Neural cell (in vitro differentiated cells): ENCODE measurements at regions not wholly inside any gene's neighbourhood (a gene's known extent, or its start where the extent isn't known, plus 50 kb on each side); places are given as distances from the start of the nearest gene placed in this dataset.

ENCODE experiments used
- H2AFZ ChIP-seq: fragments of 200-600, 300-800 bp; sonication (generic), shearing (Covaris generic); 2 replicates; pipeline ENCODE4 v1.6.0; 2014; ENCODE audit warnings: low read depth, mild to moderate bottlenecking, antibody characterized with exemption, low read length, moderate library complexity
- H3F3A ChIP-seq: fragments of 200-600 bp; shearing (Covaris generic); 2 replicates; pipeline ENCODE4 v1.6.1; 2016; ENCODE audit warnings: mild to moderate bottlenecking, moderate library complexity, mixed read lengths, antibody characterized with exemption, low read length; ENCODE audit not compliant: insufficient read depth, poor library complexity, severe bottlenecking
- H3K27ac ChIP-seq: fragments of 200-600, 300-800 bp; sonication (generic), shearing (Covaris generic); 2 replicates; pipeline ENCODE4 v1.5.1; 2014; ENCODE audit warnings: mild to moderate bottlenecking, low read length, moderate library complexity
- H3K27me3 ChIP-seq: fragments of 300-800, 200-600 bp; sonication (generic), shearing (Covaris generic); 2 replicates; pipeline ENCODE4 v1.6.0; 2014; ENCODE audit warnings: mild to moderate bottlenecking, low read depth, low read length, moderate library complexity; ENCODE audit not compliant: insufficient read depth
- H3K36me3 ChIP-seq: fragments of 300-800, 200-600 bp; sonication (generic), shearing (Covaris generic); 2 replicates; pipeline ENCODE4 v1.5.1; 2014; ENCODE audit warnings: mild to moderate bottlenecking, antibody characterized with exemption, low read length, moderate library complexity; ENCODE audit not compliant: insufficient read depth
- H3K4me2 ChIP-seq: fragments of 300-800, 200-600 bp; sonication (generic), shearing (Covaris generic); 2 replicates; pipeline ENCODE4 v1.6.0; 2014; ENCODE audit warnings: mild to moderate bottlenecking, low read length
- H3K4me3 ChIP-seq: fragments of 300-800, 200-600 bp; sonication (generic), shearing (Covaris generic); 2 replicates; pipeline ENCODE4 v1.5.1; 2014; ENCODE audit warnings: mild to moderate bottlenecking, low read length, moderate library complexity
- H3K79me2 ChIP-seq: fragments of 200-600 bp; shearing (Covaris generic); replicated peaks from 2 replicates; pipeline ENCODE4 v1.6.0; 2014; ENCODE audit warnings: mild to moderate bottlenecking, low read length, moderate library complexity; ENCODE audit not compliant: insufficient read depth
- H3K9ac ChIP-seq: fragments of 300-800, 200-600 bp; sonication (generic), shearing (Covaris generic); 2 replicates; pipeline ENCODE4 v1.6.1; 2016; ENCODE audit warnings: mild to moderate bottlenecking, low read length, mixed read lengths
- H3K9me2 ChIP-seq: fragments of 200-600 bp; shearing (Covaris generic); 2 replicates; pipeline ENCODE4 v1.6.1; 2016; ENCODE audit warnings: mild to moderate bottlenecking, low read length, mixed read lengths; ENCODE audit not compliant: insufficient read depth
- H3K9me3 ChIP-seq: fragments of 200-600, 300-800 bp; sonication (generic), shearing (Covaris generic); 2 replicates; pipeline ENCODE4 v1.6.1; 2016; ENCODE audit warnings: mild to moderate bottlenecking, mixed run types, low read length, moderate library complexity, mixed read lengths
- H4K20me1 ChIP-seq: fragments of 200-600 bp; shearing (Covaris generic); 2 replicates; pipeline ENCODE4 v1.6.1; 2016; ENCODE audit warnings: mild to moderate bottlenecking, mixed run types; ENCODE audit not compliant: insufficient read depth
- EP300 ChIP-seq: fragments of 450-650 bp; conservative IDR thresholded peaks from 2 replicates; pipeline ENCODE4 v1.6.1; 2014; ENCODE audit warnings: antibody characterized with exemption, mild to moderate bottlenecking, moderate library complexity; ENCODE audit not compliant: poor library complexity, severe bottlenecking
- EZH2 ChIP-seq: fragments of 200-600, 300-800 bp; shearing (Covaris generic), sonication (generic); IDR thresholded peaks from 2 replicates; pipeline ENCODE4 v1.6.1; 2014; ENCODE audit warnings: antibody characterized with exemption, low read length, borderline replicate concordance, mild to moderate bottlenecking; ENCODE audit not compliant: insufficient read depth, poor library complexity, severe bottlenecking
- MXI1 ChIP-seq: fragments of 450-650 bp; conservative IDR thresholded peaks from 2 replicates; pipeline ENCODE4 v1.6.1; 2014; ENCODE audit warnings: antibody characterized with exemption, mild to moderate bottlenecking; ENCODE audit not compliant: poor library complexity, severe bottlenecking
- POLR2AphosphoS5 ChIP-seq: IDR thresholded peaks from 2 replicates; pipeline ENCODE4 v1.6.1; 2012
- RAD21 ChIP-seq: fragments of 450-650 bp; conservative IDR thresholded peaks from 2 replicates; pipeline ENCODE4 v1.6.1; 2014; ENCODE audit warnings: antibody characterized with exemption, mild to moderate bottlenecking, moderate library complexity
- REST ChIP-seq: IDR thresholded peaks from 2 replicates; pipeline ENCODE4 v1.6.1; 2012; ENCODE audit warnings: borderline replicate concordance
- SMC3 ChIP-seq: fragments of 450-650 bp; conservative IDR thresholded peaks from 2 replicates; pipeline ENCODE4 v1.6.1; 2014; ENCODE audit warnings: antibody characterized with exemption, mild to moderate bottlenecking, moderate library complexity; ENCODE audit not compliant: poor library complexity
- TAF1 ChIP-seq: IDR thresholded peaks from 2 replicates; pipeline ENCODE4 v1.6.1; 2012; ENCODE audit warnings: low read depth
- TF ChIP-seq, protein P1 (sequence below): fragments of 450-650 bp; IDR thresholded peaks from 2 replicates; pipeline ENCODE4 v1.5.1; 2014; ENCODE audit warnings: antibody characterized with exemption, mild to moderate bottlenecking, moderate library complexity; ENCODE audit not compliant: poor library complexity, severe bottlenecking

DNA sequence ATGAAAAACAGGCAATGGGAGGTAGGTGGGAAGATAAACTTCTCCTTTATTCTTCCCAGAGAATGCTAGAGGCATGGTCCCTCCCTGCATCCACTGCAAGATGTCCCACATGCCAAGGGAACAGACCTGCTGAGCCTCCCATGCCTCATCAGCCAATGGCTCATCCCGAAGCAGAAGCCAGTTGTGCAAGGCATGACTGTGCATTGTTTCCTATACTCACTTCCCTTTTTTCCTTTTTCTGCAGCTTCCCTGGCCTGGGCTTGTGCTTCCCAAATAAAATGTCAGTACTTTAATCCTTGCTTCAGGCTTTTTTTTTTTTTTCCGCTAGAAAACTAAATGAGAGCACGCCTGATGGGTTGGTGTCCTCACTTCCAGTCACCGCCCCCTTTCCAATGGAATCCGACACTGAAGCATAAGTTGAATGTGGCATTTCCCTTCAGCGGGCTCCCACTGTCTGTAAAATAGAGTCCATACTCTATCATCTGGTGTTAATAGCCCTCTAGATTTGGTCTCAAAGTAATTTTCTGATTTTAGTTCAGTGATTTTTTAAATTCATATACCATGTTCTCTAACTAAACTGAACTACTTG lies 239.0 kb upstream of the JADE1 start:
- Histone ChIP-seq H3K4me2 (no peak overlapping the region), H3K9me2 (no peaks in the 10 kb centered on the region), H2AFZ (no peak overlapping the region), H4K20me1 (no peaks in the 10 kb centered on the region), H3K9ac (no peak overlapping the region), H3K4me3 (no peak overlapping the region), H3K79me2 (no peaks in the 10 kb centered on the region), H3K9me3 (no peaks in the 10 kb centered on the region), H3K27ac (no peak overlapping the region), H3K36me3 (no peaks in the 10 kb centered on the region), H3K27me3 (no peaks in the 10 kb centered on the region), H3F3A (no peaks in the 10 kb centered on the region)
- no peak for TF ChIP-seq TAF1
- TF ChIP-seq, protein P1, sequence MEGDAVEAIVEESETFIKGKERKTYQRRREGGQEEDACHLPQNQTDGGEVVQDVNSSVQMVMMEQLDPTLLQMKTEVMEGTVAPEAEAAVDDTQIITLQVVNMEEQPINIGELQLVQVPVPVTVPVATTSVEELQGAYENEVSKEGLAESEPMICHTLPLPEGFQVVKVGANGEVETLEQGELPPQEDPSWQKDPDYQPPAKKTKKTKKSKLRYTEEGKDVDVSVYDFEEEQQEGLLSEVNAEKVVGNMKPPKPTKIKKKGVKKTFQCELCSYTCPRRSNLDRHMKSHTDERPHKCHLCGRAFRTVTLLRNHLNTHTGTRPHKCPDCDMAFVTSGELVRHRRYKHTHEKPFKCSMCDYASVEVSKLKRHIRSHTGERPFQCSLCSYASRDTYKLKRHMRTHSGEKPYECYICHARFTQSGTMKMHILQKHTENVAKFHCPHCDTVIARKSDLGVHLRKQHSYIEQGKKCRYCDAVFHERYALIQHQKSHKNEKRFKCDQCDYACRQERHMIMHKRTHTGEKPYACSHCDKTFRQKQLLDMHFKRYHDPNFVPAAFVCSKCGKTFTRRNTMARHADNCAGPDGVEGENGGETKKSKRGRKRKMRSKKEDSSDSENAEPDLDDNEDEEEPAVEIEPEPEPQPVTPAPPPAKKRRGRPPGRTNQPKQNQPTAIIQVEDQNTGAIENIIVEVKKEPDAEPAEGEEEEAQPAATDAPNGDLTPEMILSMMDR = no peak
- TF ChIP-seq REST = no peak
- TF ChIP-seq EP300 = no peak
- TF ChIP-seq RAD21 = no peak
- no peak for TF ChIP-seq POLR2AphosphoS5
- TF ChIP-seq SMC3 = no peak
- no peak for TF ChIP-seq EZH2
- no peak for TF ChIP-seq MXI1

- H3K9ac ChIP-seq = no peak overlapping the region
- TF ChIP-seq REST (no peak), RAD21 (no peak), EZH2 (no peak)
- H3K79me2 ChIP-seq = no peaks in the 10 kb centered on the region
- no peaks in the 10 kb centered on the region for H3K9me3 ChIP-seq
- H3K27me3 ChIP-seq = no peaks in the 10 kb centered on the region
- no peaks in the 10 kb centered on the region for H4K20me1 ChIP-seq
- no peak overlapping the region for H3K4me2 ChIP-seq
- no peaks in the 10 kb centered on the region for H3K9me2 ChIP-seq
- no peak overlapping the region for H3K27ac ChIP-seq
- H2AFZ ChIP-seq = no peak overlapping the region
- no peaks in the 10 kb centered on the region for H3F3A ChIP-seq
- no peaks in the 10 kb centered on the region for H3K36me3 ChIP-seq
- no peak overlapping the region for H3K4me3 ChIP-seq
These were observed 242.8 kb upstream of the JADE1 start for GRCh38 chr4:128566693-128567092.
